ENCODE measurements at regions not wholly inside any gene's neighbourhood (a gene's known extent, or its start where the extent isn't known, plus 50 kb on each side); places are given as distances from the start of the nearest gene placed in this dataset.

DNA sequence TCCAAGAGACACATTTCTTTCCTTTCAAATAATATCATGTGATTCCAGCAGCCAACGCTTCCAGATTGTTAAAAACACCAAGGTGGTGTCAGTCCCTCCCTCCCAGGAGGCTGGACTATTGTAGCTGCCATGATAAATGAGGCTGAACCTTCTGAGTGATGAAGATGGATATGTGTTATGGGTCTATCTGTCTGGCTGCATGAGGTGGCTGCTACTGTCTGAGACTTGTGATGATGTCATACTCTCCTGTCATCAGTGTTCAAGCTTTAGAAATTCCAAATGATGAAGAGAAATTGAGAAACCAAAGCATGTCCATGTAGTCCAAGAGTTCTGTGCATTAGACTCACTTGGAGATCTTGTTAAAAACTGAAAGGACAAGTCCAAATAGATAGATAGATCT lies 683.0 kb downstream of the NTRK3 start:
- no peak for TF ChIP-seq CTCF (IDR thresholded peaks at IDR 0.05)
- TF ChIP-seq POLR2A (IDR thresholded peaks at IDR 0.05), result no peak
